Heart right ventricle (tissue), 16 donors: ENCODE measurements at regions not wholly inside any gene's neighbourhood (a gene's known extent, or its start where the extent isn't known, plus 50 kb on each side); places are given as distances from the start of the nearest gene placed in this dataset.

Experiments used
- ATAC-seq, 8 donors: fragments of 200-7000 bp; cut with Tn5 transposase; one replicate each; pipeline ENCODE4 v1.9.1; 2020; ENCODE audit warnings: mild to moderate bottlenecking in 8 of 8, moderate library complexity in 8 of 8, moderate number of reproducible peaks in 1 of 8
- DNase-seq, 2 donors: peaks; one replicate each; pipeline ENCODE4 v3.0.0-alpha.2; 2020
- H3K27ac ChIP-seq, 10 donors: fragments of 200-600 bp; sonication (generic) in 2 of 10; one replicate each; pipeline versions ENCODE4 v1.5.0 to v1.8.0; 2020 to 2022; ENCODE audit warnings: mild to moderate bottlenecking in 3 of 10
- H3K27me3 ChIP-seq, 7 donors: fragments of 200-600 bp; one replicate each; pipeline ENCODE4 v1.8.0; 2021 to 2022; ENCODE audit warnings: mild to moderate bottlenecking in 2 of 7
- H3K36me3 ChIP-seq, 9 donors: fragments of 200-600 bp; sonication (generic) in 1 of 9; one replicate each; pipeline versions ENCODE4 v1.5.0 to v1.8.0; 2020 to 2022; ENCODE audit warnings: mild to moderate bottlenecking in 2 of 9
- H3K4me1 ChIP-seq, 9 donors: fragments of 200-600 bp; sonication (generic) in 1 of 9; one replicate each; pipeline versions ENCODE4 v1.5.0 to v1.8.0; 2020 to 2022; ENCODE audit warnings: mild to moderate bottlenecking in 4 of 9
- H3K4me3 ChIP-seq, 10 donors: fragments of 200-600 bp; sonication (generic) in 2 of 10; one replicate each; pipeline versions ENCODE4 v1.5.0 to v1.8.0; 2020 to 2022; ENCODE audit warnings: mild to moderate bottlenecking in 7 of 10, moderate library complexity in 2 of 10
- H3K9me3 ChIP-seq, 11 donors: fragments of 200-600 bp in 10 of 11; sonication (generic) in 2 of 11; one replicate each; pipeline versions ENCODE4 v1.5.0 to v1.8.0; 2013 to 2022; ENCODE audit warnings: mild to moderate bottlenecking in 2 of 11, control low read depth in 1 of 11, moderate library complexity in 1 of 11
- CTCF ChIP-seq, 9 donors: fragments of 200-600 bp; sonication (generic) in 2 of 9; IDR thresholded peaks; one replicate each; pipeline versions ENCODE4 v1.5.0 to v1.8.0; 2021 to 2022; ENCODE audit warnings: antibody characterized with exemption in 9 of 9, mild to moderate bottlenecking in 5 of 9, moderate library complexity in 1 of 9
- WGBS, 2 donors: extraction: QIAGEN DNeasy Blood & Tissue Kit; methylation state at CpG; one replicate each; pipeline ENCODE4 v1.1.7; 2013; ENCODE audit warnings: inconsistent platforms in 1 of 2; 5-methylcytosine and 5-hydroxymethylcytosine counted together
- intact Hi-C, 10 donors: fragments of 100-400 bp; cut with DNase I; formaldehyde crosslinking; loops; one replicate each; pipeline versions ENCODE4 v1.11.1 to v1.14.2; 2022
- donor health status: Arrhythmogenic right ventricular cardiomyopathy.
- donor health status: ischemic (EF 13 %, LVEDD 7.1; RV severe dilation, severe dysfunction).
- donor health status: healthy with polysubstance abuse.
- donor health status: DM: no; HTN: yes; CAD: no.
- donor health status: DM: no; HTN: no; CAD: no.
- donor health status: ischemic (EF 25% LVEDD 6.9; RV normal size, moderate dysfunction).
- donor health status: ischemic (EF 25% LVEDD 5.7; RV mildly dilated, moderate dysfunction).
- donor health status: healthy.
- donor health status: DM: yes; HTN: yes; CAD: no.
- donor health status: Ischemic cardiomyopathy.
- donor health status: ischemic (EF 35%, LVEDD 5.7; RV mildly dilated, moderate dysfunction).
- donor health status: nonischemic (EF 11% LVEDD 7.7; RV severe dilation, severe dysfunction).
- donor health status: DM: yes; HTN: yes; CAD: no.
- donor health status: PGD.
- donor health status: ischemic (EF 29% LVEDD 5.4; RV normal size, mild dysfunction).
- donor health status: nonischemic (EF 23%, LVEDD 6.1; RV moderate dilation, normal function).

DNA sequence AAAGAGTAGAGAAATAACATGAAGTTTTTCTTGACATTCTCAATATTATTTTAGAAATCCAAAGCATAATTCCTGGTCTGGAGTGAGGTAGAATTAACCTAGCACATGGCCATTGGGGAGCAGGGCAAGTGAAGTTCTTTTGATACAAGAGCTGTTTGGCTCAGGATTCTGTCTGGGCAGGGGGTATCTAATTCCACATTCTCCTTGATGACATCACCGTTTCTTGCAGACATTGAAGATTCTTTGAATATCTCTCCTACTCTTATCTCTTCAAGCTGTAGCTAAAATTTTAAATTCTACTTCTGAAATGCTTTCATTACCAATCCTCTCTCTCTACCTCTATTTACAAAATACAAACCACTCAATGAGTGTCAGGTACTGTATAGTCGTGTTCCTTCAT lies 138.2 kb upstream of the TENM4 start:
- Histone ChIP-seq H3K27me3 (no peaks in the 10 kb centered on the region), H3K4me3 (no peak overlapping the region), H3K4me1 (no peaks in the 10 kb centered on the region), H3K27ac (no peak overlapping the region), H3K9me3 (no peaks in the 10 kb centered on the region), H3K36me3 (no peaks in the 10 kb centered on the region)
- DNase-seq (no peak), ATAC-seq (no peak)
- no peak for TF ChIP-seq CTCF (IDR thresholded peaks at IDR 0.05)
- WGBS, 2 donors, result 53 to 68% methylated on average over 2 of the region's 2 CpGs
- intact Hi-C loops, result no loop called here

DNA sequence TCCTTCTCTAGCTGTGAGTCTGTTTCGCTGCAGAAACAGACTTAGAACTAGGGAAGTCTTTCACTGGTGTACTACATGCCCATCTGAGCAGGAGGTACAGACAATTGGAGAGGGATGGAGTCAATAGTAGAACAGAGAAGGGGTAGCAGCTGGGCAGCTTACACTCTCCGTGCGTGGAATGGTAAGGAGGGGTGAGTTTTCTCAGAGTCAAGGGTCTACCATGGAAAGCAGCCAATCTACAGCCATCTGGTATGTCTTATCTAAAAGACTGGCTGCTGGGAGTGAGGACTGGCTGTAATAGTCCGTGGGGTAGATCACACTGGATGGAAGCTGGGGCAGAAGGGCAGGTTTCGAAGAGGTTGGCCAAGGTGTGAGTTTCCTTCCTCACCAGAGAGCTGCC lies 137.3 kb upstream of the TENM4 start:
- no peak for ATAC-seq
- no peak for DNase-seq
- TF ChIP-seq CTCF (IDR thresholded peaks at IDR 0.05), result no peak
- Histone ChIP-seq H3K27me3 (no peaks in the 10 kb centered on the region), H3K4me1 (no peaks in the 10 kb centered on the region), H3K4me3 (no peak overlapping the region), H3K27ac (no peak overlapping the region), H3K9me3 (no peaks in the 10 kb centered on the region), H3K36me3 (no peaks in the 10 kb centered on the region)
- intact Hi-C loops, result no loop called here
- 50 to 65% methylated on average over 5 of the region's 5 CpGs for WGBS, 2 donors

- 71 to 80% methylated on average over 1 of the region's 1 CpG for WGBS, 2 donors
- ATAC-seq (no peak), DNase-seq (no peak)
These were observed 134.9 kb upstream of the TENM4 start for GRCh38 chr11:79575701-79576100.

DNA sequence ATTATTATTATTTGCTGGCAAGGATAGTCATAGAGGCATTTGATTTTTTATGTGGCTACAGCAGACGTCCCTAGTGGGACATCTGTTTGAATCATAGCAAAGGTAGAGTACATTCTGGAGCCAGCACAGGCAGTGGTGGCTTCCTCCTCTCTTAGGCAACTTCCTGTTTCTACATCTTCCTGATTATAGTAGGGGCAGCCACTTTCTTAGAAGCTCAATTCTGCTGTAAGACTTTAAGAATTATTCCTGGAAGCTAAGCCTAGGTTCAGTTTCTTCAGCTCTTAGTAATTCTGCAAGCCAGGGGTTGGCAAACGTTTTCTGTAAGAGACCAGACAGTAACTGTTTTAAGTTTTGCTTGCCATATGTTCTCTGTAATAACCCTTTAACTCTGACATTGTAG lies 129.3 kb upstream of the TENM4 start:
- TF ChIP-seq CTCF (IDR thresholded peaks at IDR 0.05), result no peak
- no peaks in the 10 kb centered on the region for H3K4me1 ChIP-seq
- intact Hi-C loops, result no loop called here
- WGBS, 2 donors, result 51 to 62% methylated on average over 2 of the region's 2 CpGs
- H3K4me3 ChIP-seq, result no peak overlapping the region
- H3K36me3 ChIP-seq, result no peaks in the 10 kb centered on the region
- no peak overlapping the region for H3K27ac ChIP-seq
- no peaks in the 10 kb centered on the region for H3K27me3 ChIP-seq
- peaks cover 0 to 10% (median 0%) of the 10 kb centered on the region in 11 donors for H3K9me3 ChIP-seq
- DNase-seq (no peak), ATAC-seq (no peak)

More at GRCh38 chr11:79575701-79576100, 134.9 kb upstream of the TENM4 start:
- no peak for TF ChIP-seq CTCF (IDR thresholded peaks at IDR 0.05)
- intact Hi-C loops, result no loop called here
- H3K9me3 ChIP-seq, result no peaks in the 10 kb centered on the region
- H3K27ac ChIP-seq, result no peak overlapping the region
- no peaks in the 10 kb centered on the region for H3K27me3 ChIP-seq
- H3K4me1 ChIP-seq, result no peaks in the 10 kb centered on the region
- no peaks in the 10 kb centered on the region for H3K36me3 ChIP-seq
- H3K4me3 ChIP-seq, result no peak overlapping the region
